H1 (cell line): ENCODE measurements at regions not wholly inside any gene's neighbourhood (a gene's known extent, or its start where the extent isn't known, plus 50 kb on each side); places are given as distances from the start of the nearest gene placed in this dataset.

Experiments used
- RAD21 ChIP-seq, 2 experiments: IDR thresholded peaks in 1 of 2; conservative IDR thresholded peaks in 1 of 2; 2 replicates each; pipeline ENCODE4 v1.6.1; 2011; ENCODE audit warnings: low read depth in 2 of 2, low read length in 2 of 2, improper control_type of control experiment in 1 of 2, inconsistent platforms in 1 of 2, mild to moderate bottlenecking in 1 of 2, moderate library complexity in 1 of 2

DNA sequence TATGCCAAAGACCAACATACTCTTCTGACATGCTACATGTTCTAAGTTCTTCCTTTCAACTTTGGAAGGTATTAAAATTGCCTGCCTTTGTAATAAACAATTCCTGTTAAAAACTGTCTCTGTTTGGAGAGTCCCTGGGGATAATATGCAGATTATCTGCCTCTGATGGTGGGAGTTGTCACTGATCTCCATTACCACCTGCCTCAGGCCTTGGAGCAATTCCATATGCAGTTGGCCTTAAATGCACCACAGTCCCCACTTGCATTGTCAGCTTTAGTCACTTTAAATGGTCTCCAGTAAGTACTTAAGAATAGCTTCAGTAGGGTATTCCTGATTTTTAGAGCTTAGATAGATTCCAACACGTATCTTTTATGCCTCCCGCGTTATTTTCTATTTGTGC is 121.1 kb upstream of the GOLIM4 start (continued):
- TF ChIP-seq RAD21 (IDR thresholded peaks at IDR 0.05 in 1 of 2, conservative IDR thresholded peaks at IDR 0.05 in 1 of 2; ENCODE audit: low read depth in 2 of 2, low read length in 2 of 2) = no peak
